ENCODE measurements at regions not wholly inside any gene's neighbourhood (a gene's known extent, or its start where the extent isn't known, plus 50 kb on each side); places are given as distances from the start of the nearest gene placed in this dataset.

DNA sequence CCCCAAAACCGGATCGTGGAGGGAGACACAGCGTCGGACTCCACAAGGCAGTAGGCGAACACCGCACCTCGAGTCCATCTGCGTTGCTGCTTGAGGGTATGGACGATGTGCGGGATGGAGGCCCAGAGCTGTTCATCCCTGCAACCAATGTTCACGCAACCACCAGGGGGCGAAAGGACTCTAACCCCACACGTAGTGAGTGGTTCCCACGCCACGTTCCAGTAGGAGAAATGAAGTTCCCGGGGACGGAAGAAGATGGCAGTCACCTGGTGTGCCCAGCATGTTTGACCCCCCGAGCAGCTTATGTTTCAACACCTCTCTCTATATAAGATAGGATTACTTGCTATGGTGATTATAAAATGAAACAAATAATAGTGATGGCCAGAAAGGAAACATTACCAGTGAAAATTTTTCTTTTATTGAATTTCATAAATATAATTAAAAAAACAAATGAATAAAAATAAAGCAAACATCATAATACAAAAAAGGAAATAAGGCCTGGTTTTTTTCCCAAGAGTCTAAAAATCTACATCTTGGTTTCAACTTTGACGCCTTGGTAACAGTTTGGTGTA lies 184.3 kb downstream of the SH3BP4 start:
- Histone ChIP-seq H3K4me2 (no peak overlapping the region), H3K27me3 (ENCODE audit: insufficient read depth) (peaks cover 5% of the 10 kb centered on the region; the same call in 1 of the 2 replicates), H3K27ac (ENCODE audit: low read depth) (no peak overlapping the region), H2AFZ (no peak overlapping the region), H3F3A (replicated peaks; ENCODE audit: low read depth) (no peaks in the 10 kb centered on the region), H4K20me1 (replicated peaks; ENCODE audit: insufficient read depth) (no peaks in the 10 kb centered on the region), H3K79me2 (replicated peaks; ENCODE audit: insufficient read depth) (no peaks in the 10 kb centered on the region), H3K36me3 (ENCODE audit: insufficient read depth) (no peaks in the 10 kb centered on the region), H3K4me1 (ENCODE audit: insufficient read depth) (no peaks in the 10 kb centered on the region), H3K9me2 (ENCODE audit: insufficient read depth) (no peaks in the 10 kb centered on the region), H3K4me3 (no peak overlapping the region)
- Mint-ChIP-seq H3K27me3 (ENCODE audit: insufficient read depth, low read depth, poor library complexity) (peaks cover 18% of the 10 kb centered on the region), H3K9me3 (peaks cover 6% of the 10 kb centered on the region; the same call in 2 of the 3 replicates), H3K4me1 (peaks cover 2% of the 10 kb centered on the region; the same call in 1 of the 3 replicates), H3K4me3 (no peak overlapping the region), H3K36me3 (ENCODE audit: low read depth) (no peaks in the 10 kb centered on the region), H3K27ac (no peak overlapping the region)
- ATAC-seq, result peak; percentile 94
- TF ChIP-seq STAT1 (IDR thresholded peaks at IDR 0.05; ENCODE audit: unreplicated experiment), result no peak
- TF ChIP-seq, protein P1, sequence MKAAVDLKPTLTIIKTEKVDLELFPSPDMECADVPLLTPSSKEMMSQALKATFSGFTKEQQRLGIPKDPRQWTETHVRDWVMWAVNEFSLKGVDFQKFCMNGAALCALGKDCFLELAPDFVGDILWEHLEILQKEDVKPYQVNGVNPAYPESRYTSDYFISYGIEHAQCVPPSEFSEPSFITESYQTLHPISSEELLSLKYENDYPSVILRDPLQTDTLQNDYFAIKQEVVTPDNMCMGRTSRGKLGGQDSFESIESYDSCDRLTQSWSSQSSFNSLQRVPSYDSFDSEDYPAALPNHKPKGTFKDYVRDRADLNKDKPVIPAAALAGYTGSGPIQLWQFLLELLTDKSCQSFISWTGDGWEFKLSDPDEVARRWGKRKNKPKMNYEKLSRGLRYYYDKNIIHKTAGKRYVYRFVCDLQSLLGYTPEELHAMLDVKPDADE (IDR thresholded peaks at IDR 0.05), result no peak
- 0 out of 2 replicates have a peak, but pooled peaks have one; percentile 22 for TF ChIP-seq CREB1 (CRISPR knock-in tag; IDR thresholded peaks at IDR 0.05; ENCODE audit: low read depth)
- no peak for TF ChIP-seq EZH2phosphoT487 (IDR thresholded peaks at IDR 0.05; ENCODE audit: unreplicated experiment)
- TF ChIP-seq, protein P2, sequence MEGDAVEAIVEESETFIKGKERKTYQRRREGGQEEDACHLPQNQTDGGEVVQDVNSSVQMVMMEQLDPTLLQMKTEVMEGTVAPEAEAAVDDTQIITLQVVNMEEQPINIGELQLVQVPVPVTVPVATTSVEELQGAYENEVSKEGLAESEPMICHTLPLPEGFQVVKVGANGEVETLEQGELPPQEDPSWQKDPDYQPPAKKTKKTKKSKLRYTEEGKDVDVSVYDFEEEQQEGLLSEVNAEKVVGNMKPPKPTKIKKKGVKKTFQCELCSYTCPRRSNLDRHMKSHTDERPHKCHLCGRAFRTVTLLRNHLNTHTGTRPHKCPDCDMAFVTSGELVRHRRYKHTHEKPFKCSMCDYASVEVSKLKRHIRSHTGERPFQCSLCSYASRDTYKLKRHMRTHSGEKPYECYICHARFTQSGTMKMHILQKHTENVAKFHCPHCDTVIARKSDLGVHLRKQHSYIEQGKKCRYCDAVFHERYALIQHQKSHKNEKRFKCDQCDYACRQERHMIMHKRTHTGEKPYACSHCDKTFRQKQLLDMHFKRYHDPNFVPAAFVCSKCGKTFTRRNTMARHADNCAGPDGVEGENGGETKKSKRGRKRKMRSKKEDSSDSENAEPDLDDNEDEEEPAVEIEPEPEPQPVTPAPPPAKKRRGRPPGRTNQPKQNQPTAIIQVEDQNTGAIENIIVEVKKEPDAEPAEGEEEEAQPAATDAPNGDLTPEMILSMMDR (conservative IDR thresholded peaks at IDR 0.05; ENCODE audit: low read depth in 2 of 2), result peak; percentile 72 to 95
- DNase-seq (ENCODE audit: low spot score), result peak; percentile 91

DNA sequence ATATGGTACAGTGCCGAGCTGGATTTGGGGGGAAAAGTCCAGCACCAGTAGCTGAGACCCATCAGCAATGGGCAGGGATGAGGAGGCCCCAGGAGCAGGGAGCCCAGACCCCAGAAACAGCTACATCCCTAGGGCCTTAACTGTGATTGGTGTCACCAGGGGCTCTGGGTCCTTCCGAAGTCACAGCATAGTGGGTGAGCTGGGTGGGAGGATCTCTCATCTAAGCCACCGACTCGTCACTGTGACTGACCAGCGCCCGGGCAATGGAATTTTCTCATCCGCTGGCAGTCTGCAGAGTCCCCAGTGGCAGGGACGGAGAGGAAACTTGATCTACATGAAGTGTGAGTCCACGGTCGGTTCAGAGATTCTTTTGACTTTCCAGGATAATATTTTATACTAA lies 186.5 kb downstream of the SH3BP4 start:
- H3K27me3 ChIP-seq (ENCODE audit: insufficient read depth), result no peaks in the 10 kb centered on the region; the same call in 1 of the 2 replicates
- no peaks in the 10 kb centered on the region for H4K20me1 ChIP-seq (replicated peaks; ENCODE audit: insufficient read depth)
- H3K36me3 Mint-ChIP-seq (ENCODE audit: low read depth), result no peaks in the 10 kb centered on the region
- peaks cover 6% of the 10 kb centered on the region; the same call in 1 of the 3 replicates for H3K9me3 Mint-ChIP-seq
- H3K9me2 ChIP-seq (ENCODE audit: insufficient read depth), result no peaks in the 10 kb centered on the region
- H3K4me2 ChIP-seq, result no peak overlapping the region
- DNase-seq (ENCODE audit: low spot score) (no peak), ATAC-seq (no peak)
- H3F3A ChIP-seq (replicated peaks; ENCODE audit: low read depth), result no peaks in the 10 kb centered on the region
- no peak overlapping the region for H3K4me3 ChIP-seq
- H2AFZ ChIP-seq, result no peak overlapping the region
- H3K4me1 ChIP-seq (ENCODE audit: insufficient read depth), result no peaks in the 10 kb centered on the region
- no peaks in the 10 kb centered on the region for H3K79me2 ChIP-seq (replicated peaks; ENCODE audit: insufficient read depth)
- H3K27ac ChIP-seq (ENCODE audit: low read depth), result no peak overlapping the region
- H3K4me1 Mint-ChIP-seq, result peaks cover 2% of the 10 kb centered on the region; the same call in 1 of the 3 replicates
- no peak overlapping the region for H3K27ac Mint-ChIP-seq
- peaks cover 12% of the 10 kb centered on the region for H3K27me3 Mint-ChIP-seq (ENCODE audit: insufficient read depth, low read depth, poor library complexity)
- no peak overlapping the region for H3K4me3 Mint-ChIP-seq
- no peaks in the 10 kb centered on the region for H3K36me3 ChIP-seq (ENCODE audit: insufficient read depth)
- TF ChIP-seq ZNF114 (CRISPR knock-in tag; IDR thresholded peaks at IDR 0.05) (no peak), NANOG (IDR thresholded peaks at IDR 0.05; ENCODE audit: borderline replicate concordance) (no peak), EZH2phosphoT487 (IDR thresholded peaks at IDR 0.05; ENCODE audit: unreplicated experiment) (no peak), POLR2AphosphoS5 (IDR thresholded peaks at IDR 0.05; ENCODE audit: low read depth) (no peak), JUNB (IDR thresholded peaks at IDR 0.05; ENCODE audit: unreplicated experiment) (no peak), STAT1 (IDR thresholded peaks at IDR 0.05; ENCODE audit: unreplicated experiment) (no peak), CREB1 (CRISPR knock-in tag; IDR thresholded peaks at IDR 0.05; ENCODE audit: low read depth) (no peak)
- TF ChIP-seq, protein P3, sequence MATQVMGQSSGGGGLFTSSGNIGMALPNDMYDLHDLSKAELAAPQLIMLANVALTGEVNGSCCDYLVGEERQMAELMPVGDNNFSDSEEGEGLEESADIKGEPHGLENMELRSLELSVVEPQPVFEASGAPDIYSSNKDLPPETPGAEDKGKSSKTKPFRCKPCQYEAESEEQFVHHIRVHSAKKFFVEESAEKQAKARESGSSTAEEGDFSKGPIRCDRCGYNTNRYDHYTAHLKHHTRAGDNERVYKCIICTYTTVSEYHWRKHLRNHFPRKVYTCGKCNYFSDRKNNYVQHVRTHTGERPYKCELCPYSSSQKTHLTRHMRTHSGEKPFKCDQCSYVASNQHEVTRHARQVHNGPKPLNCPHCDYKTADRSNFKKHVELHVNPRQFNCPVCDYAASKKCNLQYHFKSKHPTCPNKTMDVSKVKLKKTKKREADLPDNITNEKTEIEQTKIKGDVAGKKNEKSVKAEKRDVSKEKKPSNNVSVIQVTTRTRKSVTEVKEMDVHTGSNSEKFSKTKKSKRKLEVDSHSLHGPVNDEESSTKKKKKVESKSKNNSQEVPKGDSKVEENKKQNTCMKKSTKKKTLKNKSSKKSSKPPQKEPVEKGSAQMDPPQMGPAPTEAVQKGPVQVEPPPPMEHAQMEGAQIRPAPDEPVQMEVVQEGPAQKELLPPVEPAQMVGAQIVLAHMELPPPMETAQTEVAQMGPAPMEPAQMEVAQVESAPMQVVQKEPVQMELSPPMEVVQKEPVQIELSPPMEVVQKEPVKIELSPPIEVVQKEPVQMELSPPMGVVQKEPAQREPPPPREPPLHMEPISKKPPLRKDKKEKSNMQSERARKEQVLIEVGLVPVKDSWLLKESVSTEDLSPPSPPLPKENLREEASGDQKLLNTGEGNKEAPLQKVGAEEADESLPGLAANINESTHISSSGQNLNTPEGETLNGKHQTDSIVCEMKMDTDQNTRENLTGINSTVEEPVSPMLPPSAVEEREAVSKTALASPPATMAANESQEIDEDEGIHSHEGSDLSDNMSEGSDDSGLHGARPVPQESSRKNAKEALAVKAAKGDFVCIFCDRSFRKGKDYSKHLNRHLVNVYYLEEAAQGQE (IDR thresholded peaks at IDR 0.05; ENCODE audit: unreplicated experiment), result no peak
- TF ChIP-seq, protein P1 (IDR thresholded peaks at IDR 0.05), result no peak

All from GM23338 (cell line).